Right lobe of liver (tissue), 6 donors: ENCODE measurements at regions not wholly inside any gene's neighbourhood (a gene's known extent, or its start where the extent isn't known, plus 50 kb on each side); places are given as distances from the start of the nearest gene placed in this dataset.

Source experiments
- ATAC-seq, 4 donors: fragments of 200-7000 bp; cut with Tn5 transposase; one replicate each; pipeline ENCODE4 v1.9.1; 2020; ENCODE audit warnings: mild to moderate bottlenecking in 4 of 4, moderate library complexity in 4 of 4
- DNase-seq, 3 donors: peaks; one replicate each; pipeline ENCODE4 v3.0.0-alpha.2; 2020
- H3K27ac ChIP-seq, 3 donors: fragments of 200-600 bp; one replicate each; pipeline ENCODE4 v1.8.0; 2022
- H3K27me3 ChIP-seq, 2 donors: fragments of 200-600 bp; one replicate each; pipeline ENCODE4 v1.8.0; 2022
- H3K36me3 ChIP-seq, 4 donors: fragments of 200-600 bp; sonication (generic) in 1 of 4; one replicate each; pipeline versions ENCODE4 v1.5.1 to v1.8.0; 2017 to 2022; ENCODE audit warnings: control low read depth in 1 of 4
- H3K4me1 ChIP-seq, 4 donors: fragments of 200-600 bp; sonication (generic) in 1 of 4; one replicate each; pipeline versions ENCODE4 v1.5.1 to v1.8.0; 2017 to 2022; ENCODE audit warnings: control low read depth in 1 of 4
- H3K4me3 ChIP-seq, 3 donors: fragments of 200-600 bp; one replicate each; pipeline ENCODE4 v1.8.0; 2022
- H3K9me3 ChIP-seq, 4 donors: fragments of 200-600 bp; sonication (generic) in 1 of 4; one replicate each; pipeline versions ENCODE4 v1.5.1 to v1.8.0; 2017 to 2022; ENCODE audit warnings: control low read depth in 1 of 4
- CTCF ChIP-seq, 4 donors: fragments of 200-600 bp in 3 of 4; fragments of 450-650 bp in 1 of 4; IDR thresholded peaks; one replicate each; pipeline versions ENCODE4 v1.5.1 to v1.8.0; 2016 to 2022; ENCODE audit warnings: antibody characterized with exemption in 4 of 4, mild to moderate bottlenecking in 2 of 4
- POLR2A ChIP-seq: fragments of 450-650 bp; IDR thresholded peaks from one replicate; pipeline ENCODE4 v1.6.1; 2017; ENCODE audit warnings: antibody characterized with exemption, mild to moderate bottlenecking
- WGBS: methylation state at CpG from one replicate; pipeline ENCODE4 v1.1.6; 2018; ENCODE audit warnings: low coverage, low lambda C conversion rate; ENCODE audit not compliant: insufficient coverage; ENCODE audit errors: missing lambda C conversion rate; 5-methylcytosine and 5-hydroxymethylcytosine counted together
- intact Hi-C, 2 donors: fragments of 100-400 bp; cut with DNase I; formaldehyde crosslinking; loops; one replicate each; pipeline versions ENCODE4 v1.11.2 to v1.14.1; 2022
- donor health status: DM: no; HTN: yes; CAD: no.
- donor health status: DM: no; HTN: no; CAD: no.
- donor health status: DM: no; HTN: no; CAD: no.
- donor health status: DM: no; HTN: yes; CAD: no.
- donor health status: DM: no; HTN: yes; CAD: no.

DNA sequence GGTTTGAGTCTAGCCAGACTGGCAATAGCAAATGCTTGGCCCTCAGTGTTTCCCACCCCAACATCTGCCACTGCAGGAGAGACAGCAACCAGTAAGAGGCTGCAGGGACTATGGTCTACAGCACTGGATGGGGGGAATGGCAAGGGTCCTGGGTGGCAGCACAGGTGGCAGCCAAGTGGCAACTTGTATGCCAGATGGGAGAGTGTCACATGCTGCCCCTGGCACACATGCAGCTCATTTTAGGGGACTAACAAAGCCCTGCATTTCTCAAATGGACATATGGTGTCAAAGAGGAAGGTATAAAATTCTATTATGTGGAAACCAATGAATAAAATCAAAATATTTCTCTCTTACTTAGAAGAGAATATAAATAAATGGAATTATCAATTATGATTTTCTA is 298.7 kb upstream of the MARCKS start:
- Histone ChIP-seq H3K36me3 (no peaks in the 10 kb centered on the region), H3K4me3 (no peak overlapping the region), H3K9me3 (no peaks in the 10 kb centered on the region), H3K27me3 (no peaks in the 10 kb centered on the region), H3K27ac (no peak overlapping the region), H3K4me1 (no peaks in the 10 kb centered on the region)
- no peak for ATAC-seq
- intact Hi-C loops = no loop called here
- no peak for TF ChIP-seq POLR2A
- TF ChIP-seq CTCF (IDR thresholded peaks at IDR 0.05) = no peak
- no peak for DNase-seq

GRCh38 chr6:113558966-113559365 is 298.2 kb upstream of the MARCKS start:
- DNase-seq (no peak), ATAC-seq (peak in 2 of 4 donors; percentile 20 to 28)

GRCh38 chr6:113560376-113560775 is 296.8 kb upstream of the MARCKS start:
- TF ChIP-seq CTCF (IDR thresholded peaks at IDR 0.05) (no peak), POLR2A (no peak)
- H3K36me3 ChIP-seq = no peaks in the 10 kb centered on the region
- intact Hi-C loops = no loop called here
- peaks cover 0 to 3% (median 0%) of the 10 kb centered on the region in 4 donors for H3K4me1 ChIP-seq
- H3K9me3 ChIP-seq = no peaks in the 10 kb centered on the region
- no peak overlapping the region for H3K27ac ChIP-seq
- H3K4me3 ChIP-seq = no peak overlapping the region
- 100% methylated on average over 1 of the region's 1 CpG for WGBS
- no peaks in the 10 kb centered on the region for H3K27me3 ChIP-seq
- ATAC-seq (no peak), DNase-seq (no peak)

More at GRCh38 chr6:113558966-113559365, 298.2 kb upstream of the MARCKS start:
- intact Hi-C loops = no loop called here
- Histone ChIP-seq H3K4me1 (no peaks in the 10 kb centered on the region), H3K27ac (no peak overlapping the region), H3K9me3 (no peaks in the 10 kb centered on the region), H3K36me3 (no peaks in the 10 kb centered on the region), H3K27me3 (no peaks in the 10 kb centered on the region), H3K4me3 (no peak overlapping the region)
- TF ChIP-seq POLR2A (no peak), CTCF (IDR thresholded peaks at IDR 0.05) (no peak)

- intact Hi-C loops = no loop called here
- no peaks in the 10 kb centered on the region for H3K27me3 ChIP-seq
- no peak overlapping the region for H3K4me3 ChIP-seq
- H3K9me3 ChIP-seq = no peaks in the 10 kb centered on the region
- no peaks in the 10 kb centered on the region for H3K36me3 ChIP-seq
- ATAC-seq = no peak
- TF ChIP-seq POLR2A (no peak), CTCF (IDR thresholded peaks at IDR 0.05) (no peak)
- H3K4me1 ChIP-seq = peaks cover 0 to 3% (median 0%) of the 10 kb centered on the region in 4 donors
- no peak overlapping the region for H3K27ac ChIP-seq
- DNase-seq = no peak
Measured at GRCh38 chr6:113560908-113561307, 296.2 kb upstream of the MARCKS start.

- no peaks in the 10 kb centered on the region for H3K27me3 ChIP-seq
- TF ChIP-seq CTCF (IDR thresholded peaks at IDR 0.05) = no peak
- TF ChIP-seq POLR2A = no peak
- intact Hi-C loops = no loop called here
- WGBS = 67% methylated on average over 1 of the region's 2 CpGs
- no peak overlapping the region for H3K27ac ChIP-seq
- no peak overlapping the region for H3K4me3 ChIP-seq
- H3K9me3 ChIP-seq = no peaks in the 10 kb centered on the region
- no peaks in the 10 kb centered on the region for H3K36me3 ChIP-seq
- DNase-seq (no peak), ATAC-seq (no peak)
- H3K4me1 ChIP-seq = peaks cover 0 to 3% (median 0%) of the 10 kb centered on the region in 4 donors
Measured at GRCh38 chr6:113562248-113562647, 294.9 kb upstream of the MARCKS start.
